ENCODE measurements at regions not wholly inside any gene's neighbourhood (a gene's known extent, or its start where the extent isn't known, plus 50 kb on each side); places are given as distances from the start of the nearest gene placed in this dataset.

DNA sequence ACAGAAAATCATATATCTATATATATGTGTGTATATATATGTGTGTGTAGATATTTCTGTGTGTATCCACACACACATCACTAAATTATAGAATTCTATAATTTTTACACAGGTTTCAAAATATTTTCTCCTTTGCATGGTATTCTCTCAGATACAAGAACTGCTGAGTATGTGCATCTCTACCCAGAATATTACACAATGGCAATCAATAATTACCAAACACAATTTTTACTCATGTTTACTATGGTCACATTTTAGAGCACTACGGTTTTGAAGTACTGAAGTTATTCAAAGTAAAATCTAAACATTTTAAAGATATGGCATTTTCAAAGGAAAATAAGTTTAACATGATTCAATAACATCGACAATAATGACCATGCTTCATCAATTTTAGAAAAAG, 258.5 kb downstream of the PAX3 start (continued):
- TF ChIP-seq, protein P1, sequence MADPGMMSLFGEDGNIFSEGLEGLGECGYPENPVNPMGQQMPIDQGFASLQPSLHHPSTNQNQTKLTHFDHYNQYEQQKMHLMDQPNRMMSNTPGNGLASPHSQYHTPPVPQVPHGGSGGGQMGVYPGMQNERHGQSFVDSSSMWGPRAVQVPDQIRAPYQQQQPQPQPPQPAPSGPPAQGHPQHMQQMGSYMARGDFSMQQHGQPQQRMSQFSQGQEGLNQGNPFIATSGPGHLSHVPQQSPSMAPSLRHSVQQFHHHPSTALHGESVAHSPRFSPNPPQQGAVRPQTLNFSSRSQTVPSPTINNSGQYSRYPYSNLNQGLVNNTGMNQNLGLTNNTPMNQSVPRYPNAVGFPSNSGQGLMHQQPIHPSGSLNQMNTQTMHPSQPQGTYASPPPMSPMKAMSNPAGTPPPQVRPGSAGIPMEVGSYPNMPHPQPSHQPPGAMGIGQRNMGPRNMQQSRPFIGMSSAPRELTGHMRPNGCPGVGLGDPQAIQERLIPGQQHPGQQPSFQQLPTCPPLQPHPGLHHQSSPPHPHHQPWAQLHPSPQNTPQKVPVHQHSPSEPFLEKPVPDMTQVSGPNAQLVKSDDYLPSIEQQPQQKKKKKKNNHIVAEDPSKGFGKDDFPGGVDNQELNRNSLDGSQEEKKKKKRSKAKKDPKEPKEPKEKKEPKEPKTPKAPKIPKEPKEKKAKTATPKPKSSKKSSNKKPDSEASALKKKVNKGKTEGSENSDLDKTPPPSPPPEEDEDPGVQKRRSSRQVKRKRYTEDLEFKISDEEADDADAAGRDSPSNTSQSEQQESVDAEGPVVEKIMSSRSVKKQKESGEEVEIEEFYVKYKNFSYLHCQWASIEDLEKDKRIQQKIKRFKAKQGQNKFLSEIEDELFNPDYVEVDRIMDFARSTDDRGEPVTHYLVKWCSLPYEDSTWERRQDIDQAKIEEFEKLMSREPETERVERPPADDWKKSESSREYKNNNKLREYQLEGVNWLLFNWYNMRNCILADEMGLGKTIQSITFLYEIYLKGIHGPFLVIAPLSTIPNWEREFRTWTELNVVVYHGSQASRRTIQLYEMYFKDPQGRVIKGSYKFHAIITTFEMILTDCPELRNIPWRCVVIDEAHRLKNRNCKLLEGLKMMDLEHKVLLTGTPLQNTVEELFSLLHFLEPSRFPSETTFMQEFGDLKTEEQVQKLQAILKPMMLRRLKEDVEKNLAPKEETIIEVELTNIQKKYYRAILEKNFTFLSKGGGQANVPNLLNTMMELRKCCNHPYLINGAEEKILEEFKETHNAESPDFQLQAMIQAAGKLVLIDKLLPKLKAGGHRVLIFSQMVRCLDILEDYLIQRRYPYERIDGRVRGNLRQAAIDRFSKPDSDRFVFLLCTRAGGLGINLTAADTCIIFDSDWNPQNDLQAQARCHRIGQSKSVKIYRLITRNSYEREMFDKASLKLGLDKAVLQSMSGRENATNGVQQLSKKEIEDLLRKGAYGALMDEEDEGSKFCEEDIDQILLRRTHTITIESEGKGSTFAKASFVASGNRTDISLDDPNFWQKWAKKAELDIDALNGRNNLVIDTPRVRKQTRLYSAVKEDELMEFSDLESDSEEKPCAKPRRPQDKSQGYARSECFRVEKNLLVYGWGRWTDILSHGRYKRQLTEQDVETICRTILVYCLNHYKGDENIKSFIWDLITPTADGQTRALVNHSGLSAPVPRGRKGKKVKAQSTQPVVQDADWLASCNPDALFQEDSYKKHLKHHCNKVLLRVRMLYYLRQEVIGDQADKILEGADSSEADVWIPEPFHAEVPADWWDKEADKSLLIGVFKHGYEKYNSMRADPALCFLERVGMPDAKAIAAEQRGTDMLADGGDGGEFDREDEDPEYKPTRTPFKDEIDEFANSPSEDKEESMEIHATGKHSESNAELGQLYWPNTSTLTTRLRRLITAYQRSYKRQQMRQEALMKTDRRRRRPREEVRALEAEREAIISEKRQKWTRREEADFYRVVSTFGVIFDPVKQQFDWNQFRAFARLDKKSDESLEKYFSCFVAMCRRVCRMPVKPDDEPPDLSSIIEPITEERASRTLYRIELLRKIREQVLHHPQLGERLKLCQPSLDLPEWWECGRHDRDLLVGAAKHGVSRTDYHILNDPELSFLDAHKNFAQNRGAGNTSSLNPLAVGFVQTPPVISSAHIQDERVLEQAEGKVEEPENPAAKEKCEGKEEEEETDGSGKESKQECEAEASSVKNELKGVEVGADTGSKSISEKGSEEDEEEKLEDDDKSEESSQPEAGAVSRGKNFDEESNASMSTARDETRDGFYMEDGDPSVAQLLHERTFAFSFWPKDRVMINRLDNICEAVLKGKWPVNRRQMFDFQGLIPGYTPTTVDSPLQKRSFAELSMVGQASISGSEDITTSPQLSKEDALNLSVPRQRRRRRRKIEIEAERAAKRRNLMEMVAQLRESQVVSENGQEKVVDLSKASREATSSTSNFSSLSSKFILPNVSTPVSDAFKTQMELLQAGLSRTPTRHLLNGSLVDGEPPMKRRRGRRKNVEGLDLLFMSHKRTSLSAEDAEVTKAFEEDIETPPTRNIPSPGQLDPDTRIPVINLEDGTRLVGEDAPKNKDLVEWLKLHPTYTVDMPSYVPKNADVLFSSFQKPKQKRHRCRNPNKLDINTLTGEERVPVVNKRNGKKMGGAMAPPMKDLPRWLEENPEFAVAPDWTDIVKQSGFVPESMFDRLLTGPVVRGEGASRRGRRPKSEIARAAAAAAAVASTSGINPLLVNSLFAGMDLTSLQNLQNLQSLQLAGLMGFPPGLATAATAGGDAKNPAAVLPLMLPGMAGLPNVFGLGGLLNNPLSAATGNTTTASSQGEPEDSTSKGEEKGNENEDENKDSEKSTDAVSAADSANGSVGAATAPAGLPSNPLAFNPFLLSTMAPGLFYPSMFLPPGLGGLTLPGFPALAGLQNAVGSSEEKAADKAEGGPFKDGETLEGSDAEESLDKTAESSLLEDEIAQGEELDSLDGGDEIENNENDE (IDR thresholded peaks at IDR 0.05; ENCODE audit: insufficient replicate concordance, low read length) = no peak
- TF ChIP-seq POLR2A (IDR thresholded peaks at IDR 0.05; ENCODE audit: control extremely low read depth in 1 of 2, low read depth in 2 of 2, low read length in 2 of 2) (no peak), PHF8 (conservative IDR thresholded peaks at IDR 0.05; ENCODE audit: low read depth, low read length) (no peak)

All from H1 (cell line).